ENCODE measurements at regions not wholly inside any gene's neighbourhood (a gene's known extent, or its start where the extent isn't known, plus 50 kb on each side); places are given as distances from the start of the nearest gene placed in this dataset.

GRCh38 chr16:52773026-52773425 lies 226.1 kb upstream of the TOX3 start:
- ChIA-PET POLR2A (no interaction called here), CTCF (ENCODE audit: low intra/inter-chr PET ratio) (no interaction called here)
- H3K27ac ChIP-seq (ENCODE audit: extremely low read depth, low read depth, low read length), result no peak overlapping the region
- H3K36me3 ChIP-seq (ENCODE audit: control insufficient read depth, insufficient read depth, low read length), result no peaks in the 10 kb centered on the region
- H3K27me3 ChIP-seq (ENCODE audit: control insufficient read depth in 2 of 2, insufficient read depth in 2 of 2, low read length in 2 of 2), result no peaks in the 10 kb centered on the region
- FAIRE-seq (no peak), DNase-seq (ENCODE audit: extremely low read depth in 1 of 4, low spot score in 3 of 4) (no peak), ATAC-seq (no peak)
- no TSS peak for BruUV-seq (replicated peaks)
- in situ Hi-C loops (cut with MboI), result no loop called here
- intact Hi-C loops (cut with micrococcal nuclease), result no loop called here
- H3K9ac ChIP-seq (ENCODE audit: insufficient read depth in 1 of 2, low read depth in 2 of 2, low read length in 2 of 2), result no peak overlapping the region
- H3K9me1 ChIP-seq (ENCODE audit: control insufficient read depth, insufficient read depth, low read length), result no peaks in the 10 kb centered on the region
- no peaks in the 10 kb centered on the region for H3K4me1 ChIP-seq (replicated peaks in 1 of 2; ENCODE audit: control insufficient read depth in 2 of 2, insufficient read depth in 2 of 2, low read length in 2 of 2)
- H4K20me1 ChIP-seq (replicated peaks; ENCODE audit: control insufficient read depth, insufficient read depth, low read length), result no peaks in the 10 kb centered on the region
- 0% methylated on average over 1 of the region's 1 CpG for WGBS (ENCODE audit: insufficient coverage, low coverage, missing lambda C conversion rate)
- TF ChIP-seq RBM25 (IDR thresholded peaks at IDR 0.05; ENCODE audit: low read depth, low read length, severe bottlenecking) (no peak), JUND (IDR thresholded peaks at IDR 0.05; ENCODE audit: borderline replicate concordance, low read depth, low read length) (no peak), JUND (tag; IDR thresholded peaks at IDR 0.05; ENCODE audit: borderline replicate concordance, low read depth, low read length) (no peak), NFIC (IDR thresholded peaks at IDR 0.05) (no peak), BCLAF1 (IDR thresholded peaks at IDR 0.05; ENCODE audit: borderline replicate concordance in 1 of 2, control insufficient read depth in 1 of 2, low read depth in 2 of 2, low read length in 1 of 2) (no peak), ETV6 (IDR thresholded peaks at IDR 0.05; ENCODE audit: borderline replicate concordance in 1 of 2, low read depth in 2 of 2, low read length in 1 of 2) (no peak), ETV6 (CRISPR knock-in tag; IDR thresholded peaks at IDR 0.05; ENCODE audit: borderline replicate concordance) (no peak), TAF1 (IDR thresholded peaks at IDR 0.05; ENCODE audit: control insufficient read depth, extremely low read depth, insufficient read depth, low read length, severe bottlenecking) (no peak), ZNF175 (CRISPR knock-in tag; IDR thresholded peaks at IDR 0.05; ENCODE audit: low read depth) (no peak), CTCFL (IDR thresholded peaks at IDR 0.05; ENCODE audit: borderline replicate concordance, insufficient read depth, low read depth, low read length, poor library complexity, severe bottlenecking) (no peak), ZNF184 (CRISPR knock-in tag; IDR thresholded peaks at IDR 0.05) (no peak), ZNF316 (IDR thresholded peaks at IDR 0.05) (no peak)
- no peaks in the 10 kb centered on the region for H3K79me2 ChIP-seq (ENCODE audit: control insufficient read depth, insufficient read depth, low read length)
- H3K4me3 ChIP-seq, result no peak overlapping the region
- no peak overlapping the region for H3K4me2 ChIP-seq (ENCODE audit: insufficient read depth, low read length)
- H2AFZ ChIP-seq (ENCODE audit: low read depth, low read length), result no peak overlapping the region
- H3K9me3 ChIP-seq (replicated peaks; ENCODE audit: control insufficient read depth, insufficient read depth, low read depth, low read length), result no peaks in the 10 kb centered on the region
